PFSK-1 (cell line): ENCODE measurements at regions not wholly inside any gene's neighbourhood (a gene's known extent, or its start where the extent isn't known, plus 50 kb on each side); places are given as distances from the start of the nearest gene placed in this dataset.

ENCODE experiments used
- POLR2AphosphoS5 ChIP-seq: IDR thresholded peaks from 2 replicates; pipeline ENCODE4 v1.6.1; 2012; ENCODE audit warnings: low read depth, mild to moderate bottlenecking, control low read depth, low read length, moderate library complexity
- REST ChIP-seq, 2 experiments: IDR thresholded peaks; 2 replicates each; pipeline versions ENCODE4 v1.6.1 to v1.8.0; 2011 to 2012; ENCODE audit warnings: low read depth in 2 of 2, low read length in 2 of 2, control low read depth in 1 of 2, inconsistent platforms in 1 of 2, mild to moderate bottlenecking in 1 of 2, moderate library complexity in 1 of 2; ENCODE audit not compliant: insufficient read depth in 1 of 2
- TAF1 ChIP-seq: IDR thresholded peaks from 2 replicates; pipeline ENCODE4 v1.6.1; 2012; ENCODE audit warnings: low read length, control low read depth, borderline replicate concordance; ENCODE audit not compliant: insufficient read depth

GRCh38 chr2:238765590-238765989, 82.3 kb upstream of the TWIST2 start:
- TF ChIP-seq REST (IDR thresholded peaks at IDR 0.05; ENCODE audit: insufficient read depth in 1 of 2, low read depth in 2 of 2, low read length in 2 of 2) (no peak), POLR2AphosphoS5 (no peak), TAF1 (no peak)
